ENCODE measurements at regions not wholly inside any gene's neighbourhood (a gene's known extent, or its start where the extent isn't known, plus 50 kb on each side); places are given as distances from the start of the nearest gene placed in this dataset.

DNA sequence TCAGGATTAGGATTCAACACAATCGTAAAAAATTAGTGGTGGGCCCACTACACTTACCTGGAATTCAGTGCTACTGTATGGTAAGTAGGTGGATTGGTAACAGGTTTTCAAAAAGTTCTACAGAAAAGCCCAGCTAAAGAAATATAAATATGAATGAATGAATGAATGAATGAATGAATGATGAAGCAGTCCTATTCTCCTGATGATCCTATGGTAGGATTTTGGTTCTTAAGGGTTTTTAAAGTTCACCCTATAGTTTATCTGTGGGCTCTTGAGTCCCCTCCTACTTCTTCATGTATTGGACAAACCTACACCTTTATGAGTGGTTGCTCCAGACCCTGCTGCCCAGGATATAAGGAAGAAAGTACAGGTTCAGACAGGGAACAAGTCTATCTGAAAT is 89.5 kb upstream of the HEY2 start:
- TF ChIP-seq POLR2A (IDR thresholded peaks at IDR 0.05; ENCODE audit: low read length) (no peak), GATA1 (IDR thresholded peaks at IDR 0.05; ENCODE audit: low read depth, low read length) (no peak)
